H1 (cell line): ENCODE measurements at regions not wholly inside any gene's neighbourhood (a gene's known extent, or its start where the extent isn't known, plus 50 kb on each side); places are given as distances from the start of the nearest gene placed in this dataset.

Experiments
- CTCF ChIA-PET: fragments of 300-600 bp; sonication (Branson Sonifier 250); formaldehyde crosslinking; loops from one replicate; lab custom pipeline; 2021; ENCODE audit not compliant: partially characterized antibody; lab: Charles Lee
- POLR2A ChIA-PET: fragments of 300-600 bp; sonication (Branson Sonifier 250); formaldehyde crosslinking; loops from one replicate; lab custom pipeline; 2021; ENCODE audit warnings: inconsistent platforms; ENCODE audit not compliant: partially characterized antibody; lab: Charles Lee
- DNase-seq, 2 experiments: peaks; one replicate each; pipeline versions ENCODE4 v3.0.0 to v3.0.0-alpha.2; 2010 to 2022; ENCODE audit warnings: low spot score in 2 of 2, low read depth in 1 of 2, mixed read lengths in 1 of 2
- FAIRE-seq: peaks from 2 replicates; lab custom pipeline; 2011; peaks lifted over from hg19 to GRCh38; lab: Jason Lieb, UNC
- H2AFZ ChIP-seq: 2 replicates; pipeline ENCODE4 v1.8.1; 2012; ENCODE audit warnings: low read length, inconsistent platforms
- H2AK5ac ChIP-seq: 2 replicates; pipeline ENCODE4 v1.6.1; 2013; ENCODE audit warnings: low read depth, low read length
- H2BK120ac ChIP-seq: replicated peaks from 2 replicates; pipeline ENCODE3; 2013; ENCODE audit warnings: low read depth, low read length, inconsistent platforms
- H2BK12ac ChIP-seq: 2 replicates; pipeline ENCODE4 v1.6.1; 2013; ENCODE audit warnings: low read depth, low read length
- H2BK15ac ChIP-seq: 2 replicates; pipeline ENCODE4 v1.6.1; 2013; ENCODE audit warnings: low read length
- H2BK20ac ChIP-seq: 2 replicates; pipeline ENCODE4 v1.6.1; 2013; ENCODE audit warnings: low read length
- H2BK5ac ChIP-seq: 2 replicates; pipeline ENCODE4 v1.6.1; 2013; ENCODE audit warnings: low read depth, low read length
- H3K14ac ChIP-seq: 2 replicates; pipeline ENCODE4 v1.6.1; 2013; ENCODE audit warnings: inconsistent platforms; ENCODE audit not compliant: insufficient read length
- H3K18ac ChIP-seq: 2 replicates; pipeline ENCODE4 v1.6.1; 2013; ENCODE audit warnings: low read length; ENCODE audit errors: extremely low read depth
- H3K23ac ChIP-seq: 2 replicates; pipeline ENCODE4 v1.6.1; 2013; ENCODE audit warnings: inconsistent platforms; ENCODE audit not compliant: insufficient read length
- H3K23me2 ChIP-seq: 2 replicates; pipeline ENCODE4 v1.6.1; 2013; ENCODE audit warnings: low read depth, low read length
- H3K27ac ChIP-seq: 2 replicates; pipeline ENCODE4 v1.6.1; 2011; ENCODE audit warnings: low read depth, low read length, inconsistent platforms
- H3K27me3 ChIP-seq, 4 experiments: replicated peaks in 1 of 4; 1 replicate in 1 of 4; 2 replicates in 3 of 4; pipeline versions ENCODE4 v1.6.1 to v1.8.1; 2011 to 2013; ENCODE audit warnings: low read length in 3 of 4, mild to moderate bottlenecking in 3 of 4, inconsistent platforms in 2 of 4, mixed read lengths in 2 of 4, moderate library complexity in 1 of 4; ENCODE audit not compliant: control insufficient read depth in 3 of 4, insufficient read depth in 3 of 4; ENCODE audit errors: extremely low read depth in 1 of 4
- H3K36me3 ChIP-seq, 4 experiments: 2 replicates each; pipeline versions ENCODE4 v1.6.1 to v1.8.1; 2011 to 2013; ENCODE audit warnings: mild to moderate bottlenecking in 4 of 4, low read length in 3 of 4, moderate library complexity in 2 of 4, control low read depth in 1 of 4, inconsistent platforms in 1 of 4; ENCODE audit not compliant: insufficient read depth in 4 of 4, control insufficient read depth in 2 of 4
- H3K4ac ChIP-seq: replicated peaks from 2 replicates; pipeline ENCODE3; 2013; ENCODE audit warnings: low read length, low read depth, mixed read lengths, inconsistent platforms; ENCODE audit not compliant: insufficient read length
- H3K4me1 ChIP-seq, 4 experiments: replicated peaks in 1 of 4; 1 replicate in 1 of 4; 2 replicates in 3 of 4; pipeline versions ENCODE4 v1.6.1 to v1.8.1; 2011 to 2013; ENCODE audit warnings: low read length in 3 of 4, inconsistent platforms in 2 of 4, mixed read lengths in 1 of 4; ENCODE audit not compliant: insufficient read depth in 4 of 4, control insufficient read depth in 3 of 4
- H3K4me2 ChIP-seq, 2 experiments: 2 replicates each; pipeline versions ENCODE4 v1.6.1 to v1.8.1; 2011 to 2013; ENCODE audit warnings: low read depth in 2 of 2, low read length in 2 of 2, control low read depth in 1 of 2, inconsistent platforms in 1 of 2, mild to moderate bottlenecking in 1 of 2; ENCODE audit not compliant: insufficient read depth in 1 of 2
- H3K4me3 ChIP-seq, 4 experiments: fragments of 200-600, 300-600 bp in 1 of 4; sonication (generic), shearing (Covaris generic), sonication (Bioruptor Twin) in 1 of 4; 2 replicates each; pipeline versions ENCODE4 v1.5.1 to v1.8.1; 2011 to 2016; ENCODE audit warnings: low read length in 4 of 4, low read depth in 3 of 4, control low read depth in 2 of 4, inconsistent platforms in 2 of 4, mild to moderate bottlenecking in 2 of 4, mixed read lengths in 1 of 4, moderate library complexity in 1 of 4; ENCODE audit not compliant: insufficient read depth in 2 of 4; ENCODE audit errors: extremely low read depth in 1 of 4
- H3K56ac ChIP-seq: replicated peaks from 2 replicates; pipeline ENCODE3; 2013; ENCODE audit warnings: low read depth, mild to moderate bottlenecking, mixed read lengths, low read length, inconsistent platforms; ENCODE audit not compliant: insufficient read length
- H3K79me1 ChIP-seq: 2 replicates; pipeline ENCODE4 v1.6.1; 2013; ENCODE audit warnings: low read depth, low read length, control low read depth
- H3K79me2 ChIP-seq, 2 experiments: 2 replicates each; pipeline versions ENCODE4 v1.6.1 to v1.8.1; 2012 to 2013; ENCODE audit warnings: low read length in 2 of 2, mild to moderate bottlenecking in 2 of 2, inconsistent platforms in 1 of 2; ENCODE audit not compliant: insufficient read depth in 2 of 2, control insufficient read depth in 1 of 2
- H3K9ac ChIP-seq, 4 experiments: replicated peaks in 1 of 4; 1 replicate in 1 of 4; 2 replicates in 3 of 4; pipeline versions ENCODE4 v1.6.1 to v1.8.1; 2011 to 2013; ENCODE audit warnings: low read depth in 3 of 4, low read length in 3 of 4, control low read depth in 2 of 4, mild to moderate bottlenecking in 2 of 4, moderate library complexity in 2 of 4, inconsistent platforms in 1 of 4; ENCODE audit errors: extremely low read depth in 1 of 4
- H3K9me3 ChIP-seq, 2 experiments: 2 replicates each; pipeline versions ENCODE4 v1.6.1 to v1.8.1; 2012 to 2013; ENCODE audit warnings: mild to moderate bottlenecking in 2 of 2, moderate library complexity in 2 of 2, control low read depth in 1 of 2, inconsistent platforms in 1 of 2, low read depth in 1 of 2, low read length in 1 of 2, mixed read lengths in 1 of 2; ENCODE audit not compliant: insufficient read depth in 2 of 2
- H4K20me1 ChIP-seq, 2 experiments: replicated peaks in 1 of 2; 2 replicates each; pipeline versions ENCODE3 to v1.8.1; 2011 to 2013; ENCODE audit warnings: inconsistent platforms in 2 of 2, low read length in 2 of 2, mild to moderate bottlenecking in 1 of 2; ENCODE audit not compliant: insufficient read depth in 2 of 2, control insufficient read depth in 1 of 2
- H4K5ac ChIP-seq: 2 replicates; pipeline ENCODE4 v1.6.1; 2013; ENCODE audit warnings: low read length, low read depth, mixed read lengths, inconsistent platforms; ENCODE audit not compliant: insufficient read length
- H4K8ac ChIP-seq: 2 replicates; pipeline ENCODE4 v1.8.0; 2013; ENCODE audit warnings: mild to moderate bottlenecking, moderate library complexity, low read length, inconsistent platforms; ENCODE audit not compliant: insufficient read depth; ENCODE audit errors: extremely low read depth
- H4K91ac ChIP-seq: replicated peaks from 2 replicates; pipeline ENCODE3; 2013; ENCODE audit warnings: low read length, mixed read lengths, inconsistent platforms; ENCODE audit not compliant: insufficient read length
- BACH1 ChIP-seq: IDR thresholded peaks from 2 replicates; pipeline ENCODE4 v1.6.1; 2012; ENCODE audit warnings: low read length, improper control_type of control experiment
- BCL11A ChIP-seq, 2 experiments: IDR thresholded peaks; one replicate each; pipeline ENCODE4 v1.6.1; 2011; ENCODE audit warnings: low read depth in 2 of 2, low read length in 2 of 2, mild to moderate bottlenecking in 2 of 2
- CBX5 ChIP-seq: fragments of 300-800, 300-1000 bp; sonication (generic); IDR thresholded peaks from 2 replicates; pipeline ENCODE4 v1.7.1; 2016; ENCODE audit warnings: antibody characterized with exemption, low read length, low read depth
- CHD2 ChIP-seq: IDR thresholded peaks from 2 replicates; pipeline ENCODE4 v1.6.1; 2012; ENCODE audit warnings: low read length, improper control_type of control experiment
- KDM4A ChIP-seq: IDR thresholded peaks from one replicate; pipeline ENCODE4 v1.7.1; 2012; ENCODE audit warnings: low read depth, mild to moderate bottlenecking, moderate library complexity, low read length, inconsistent platforms; ENCODE audit not compliant: severe bottlenecking
- KDM5A ChIP-seq: fragments of 200-600 bp; IDR thresholded peaks from 2 replicates; pipeline ENCODE4 v1.7.1; 2012; ENCODE audit warnings: mild to moderate bottlenecking, low read length, inconsistent platforms, mixed read lengths
- NANOG ChIP-seq: IDR thresholded peaks from 2 replicates; pipeline ENCODE4 v1.6.1; 2011; ENCODE audit warnings: low read length, low read depth, mild to moderate bottlenecking, inconsistent platforms; ENCODE audit not compliant: insufficient read depth, poor library complexity, severe bottlenecking
- POU5F1 ChIP-seq: IDR thresholded peaks from 2 replicates; pipeline ENCODE4 v1.6.1; 2011; ENCODE audit warnings: low read depth, mild to moderate bottlenecking, low read length, moderate library complexity
- SP1 ChIP-seq: IDR thresholded peaks from 2 replicates; pipeline ENCODE4 v1.6.1; 2011; ENCODE audit warnings: low read depth, low read length
- SRF ChIP-seq: IDR thresholded peaks from 2 replicates; pipeline ENCODE4 v1.6.1; 2011; ENCODE audit warnings: mild to moderate bottlenecking, low read depth, low read length, moderate library complexity
- TAF7 ChIP-seq: optimal IDR thresholded peaks from 2 replicates; pipeline ENCODE3; 2011; ENCODE audit warnings: low read depth, mild to moderate bottlenecking, inconsistent platforms, low read length, moderate library complexity, borderline replicate concordance
- TCF12 ChIP-seq: IDR thresholded peaks from 2 replicates; pipeline ENCODE4 v1.6.1; 2011; ENCODE audit warnings: low read depth, mild to moderate bottlenecking, low read length
- YY1 ChIP-seq: IDR thresholded peaks from 2 replicates; pipeline ENCODE4 v1.6.1; 2011; ENCODE audit warnings: low read depth, mild to moderate bottlenecking, low read length
- WGBS, 2 experiments: shearing (Covaris generic) in 1 of 2; methylation state at CpG; one replicate each; pipeline versions ENCODE4 v1.1.6 to v1.1.7; 2013 to 2015; ENCODE audit warnings: low lambda C conversion rate in 2 of 2, mixed read lengths in 2 of 2, inconsistent platforms in 1 of 2, low coverage in 1 of 2, missing lambda C conversion rate in 1 of 2; ENCODE audit not compliant: insufficient replicate concordance in 2 of 2, insufficient coverage in 1 of 2, insufficient read length in 1 of 2; ENCODE audit errors: extremely low coverage in 1 of 2, missing lambda C conversion rate in 1 of 2; 5-methylcytosine and 5-hydroxymethylcytosine counted together
- TF ChIP-seq, protein P1 (sequence below): IDR thresholded peaks from 2 replicates; pipeline ENCODE4 v1.6.1; 2011; ENCODE audit warnings: low read length, improper control_type of control experiment

DNA sequence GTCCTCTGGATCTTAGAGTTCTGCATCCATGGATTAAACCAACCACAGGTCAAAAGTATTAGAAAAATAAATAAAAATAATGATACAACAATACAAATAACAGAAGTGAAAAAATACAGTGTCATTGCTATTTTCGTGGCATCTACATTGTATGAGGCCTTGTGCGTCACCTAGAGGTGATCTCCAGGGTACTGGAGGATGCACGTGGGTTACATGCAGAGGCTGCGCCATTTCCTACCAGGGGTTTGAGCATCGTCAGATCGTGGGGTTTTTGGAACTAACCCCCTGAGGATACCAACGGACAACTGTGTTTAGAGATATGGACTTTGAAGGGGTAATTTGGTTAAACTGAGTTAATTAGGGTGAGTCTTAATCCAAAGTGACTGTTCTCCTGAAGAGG, 224.7 kb downstream of the ENGASE start:
- TF ChIP-seq POU5F1, result no peak
- no peak for TF ChIP-seq CBX5
- no peak for TF ChIP-seq NANOG
- no peak for TF ChIP-seq KDM5A
- no peak for TF ChIP-seq BACH1
- no peak for TF ChIP-seq BCL11A (IDR thresholded peaks at IDR 0.05; ENCODE audit: low read depth in 2 of 2, low read length in 2 of 2)
- TF ChIP-seq, protein P1, sequence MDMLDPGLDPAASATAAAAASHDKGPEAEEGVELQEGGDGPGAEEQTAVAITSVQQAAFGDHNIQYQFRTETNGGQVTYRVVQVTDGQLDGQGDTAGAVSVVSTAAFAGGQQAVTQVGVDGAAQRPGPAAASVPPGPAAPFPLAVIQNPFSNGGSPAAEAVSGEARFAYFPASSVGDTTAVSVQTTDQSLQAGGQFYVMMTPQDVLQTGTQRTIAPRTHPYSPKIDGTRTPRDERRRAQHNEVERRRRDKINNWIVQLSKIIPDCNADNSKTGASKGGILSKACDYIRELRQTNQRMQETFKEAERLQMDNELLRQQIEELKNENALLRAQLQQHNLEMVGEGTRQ, result no peak
- no peak for TF ChIP-seq SP1
- TF ChIP-seq TAF7, result no peak
- TF ChIP-seq SRF, result no peak
- TF ChIP-seq KDM4A, result no peak
- no peak for TF ChIP-seq TCF12
- no peak for TF ChIP-seq YY1
- TF ChIP-seq CHD2, result no peak
- Histone ChIP-seq H3K9me3 (no peaks in the 10 kb centered on the region), H3K4me3 (no peak overlapping the region), H2BK12ac (no peak overlapping the region), H2AK5ac (no peak overlapping the region), H3K4me1 (no peaks in the 10 kb centered on the region), H2BK15ac (no peak overlapping the region), H3K27me3 (peaks cover 0 to 11% (median 1%) of the 10 kb centered on the region in 4 experiments; a peak in 4 of 7 replicates), H2BK5ac (no peak overlapping the region), H3K4me2 (no peak overlapping the region), H2BK20ac (no peak overlapping the region), H3K36me3 (no peaks in the 10 kb centered on the region), H4K91ac (no peak overlapping the region), H3K23ac (no peak overlapping the region), H3K14ac (no peak overlapping the region), H3K27ac (no peak overlapping the region), H4K8ac (no peak overlapping the region), H3K23me2 (no peaks in the 10 kb centered on the region), H4K5ac (no peak overlapping the region), H3K79me1 (no peaks in the 10 kb centered on the region), H3K56ac (no peak overlapping the region), H3K9ac (no peak overlapping the region), H2BK120ac (no peak overlapping the region), H3K4ac (no peak overlapping the region), H3K79me2 (no peaks in the 10 kb centered on the region), H4K20me1 (no peaks in the 10 kb centered on the region), H3K18ac (no peak overlapping the region), H2AFZ (no peak overlapping the region)
- ChIA-PET CTCF (interaction anchor here (0.6 kb wide), 1 partner anchor 21 kb away, joined by 3 read pairs; no protein-coding TSS in a partner anchor), POLR2A (no interaction called here)
- 86% methylated on average over 7 of the region's 7 CpGs; no CpG with 5 or more reads in 1 of the 2 experiments for WGBS, 2 experiments
- FAIRE-seq (no peak), DNase-seq (no peak)
